NCI-H510A (cell line): ENCODE measurements at regions not wholly inside any gene's neighbourhood (a gene's known extent, or its start where the extent isn't known, plus 50 kb on each side); places are given as distances from the start of the nearest gene placed in this dataset.

Experiments
- DNase-seq: peaks from one replicate; lab custom pipeline; 2025; lab: John Stamatoyannopoulos, UW

DNA sequence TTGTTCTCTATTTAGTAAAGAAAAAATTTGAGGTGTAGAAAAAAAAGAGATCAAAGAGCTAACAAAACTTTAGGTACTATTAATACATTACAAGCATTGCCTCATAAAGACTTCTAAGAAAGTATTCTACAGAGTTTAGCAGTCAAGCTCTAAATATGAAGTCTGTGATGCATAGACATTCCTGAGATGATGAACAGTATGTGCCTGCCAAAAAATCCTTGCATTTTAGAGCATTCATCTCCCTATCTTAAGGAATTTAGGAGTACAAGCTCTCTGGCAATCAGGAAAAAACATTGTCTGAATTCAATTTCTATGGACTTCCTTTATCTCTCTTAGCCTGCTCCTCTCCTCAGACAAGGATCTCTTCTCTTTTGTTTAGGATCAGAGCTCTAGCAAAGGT, 202.6 kb upstream of the LRFN5 start:
- DNase-seq: no peak

GRCh38 chr14:41403360-41403759, 203.3 kb upstream of the LRFN5 start:
- no peak for DNase-seq

DNA sequence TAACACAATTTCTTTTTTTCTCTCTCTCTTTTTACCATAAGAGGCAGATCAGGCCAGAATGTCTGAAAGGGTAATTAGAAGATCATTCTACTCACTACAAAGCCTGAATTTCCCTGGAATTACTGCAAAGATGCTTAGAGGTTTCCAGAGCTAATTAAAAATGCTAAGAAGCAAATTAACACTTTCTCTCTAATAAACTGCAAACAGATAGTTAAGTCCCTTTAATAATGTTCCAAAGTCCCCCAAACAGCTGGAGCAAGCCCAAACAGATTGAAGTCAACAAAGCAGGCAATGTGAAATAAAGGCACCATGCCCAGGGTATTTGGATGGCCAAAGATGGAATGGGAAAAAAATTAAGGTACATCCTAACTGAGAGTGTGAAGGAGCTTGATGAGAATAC, 208.8 kb upstream of the LRFN5 start:
- no peak for DNase-seq

DNA sequence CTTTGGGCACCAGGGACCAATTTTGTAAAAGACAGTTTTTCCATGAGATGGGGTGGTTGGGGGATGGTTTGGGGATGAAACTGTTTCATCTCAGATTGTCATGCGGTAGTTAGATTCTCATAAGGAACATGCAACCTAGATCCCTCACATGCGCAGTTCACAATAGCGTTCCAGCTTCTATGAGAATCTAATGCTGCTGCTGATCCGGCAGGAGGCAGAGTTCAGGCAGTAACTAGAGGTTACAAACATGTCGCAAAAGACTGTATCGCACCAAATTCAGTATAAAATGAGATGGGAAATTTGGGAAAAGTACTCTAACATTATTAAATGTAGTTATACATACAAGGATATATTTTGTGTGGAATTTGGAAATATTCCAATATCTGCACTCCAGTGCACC, 213.2 kb upstream of the LRFN5 start:
- no peak for DNase-seq

DNA sequence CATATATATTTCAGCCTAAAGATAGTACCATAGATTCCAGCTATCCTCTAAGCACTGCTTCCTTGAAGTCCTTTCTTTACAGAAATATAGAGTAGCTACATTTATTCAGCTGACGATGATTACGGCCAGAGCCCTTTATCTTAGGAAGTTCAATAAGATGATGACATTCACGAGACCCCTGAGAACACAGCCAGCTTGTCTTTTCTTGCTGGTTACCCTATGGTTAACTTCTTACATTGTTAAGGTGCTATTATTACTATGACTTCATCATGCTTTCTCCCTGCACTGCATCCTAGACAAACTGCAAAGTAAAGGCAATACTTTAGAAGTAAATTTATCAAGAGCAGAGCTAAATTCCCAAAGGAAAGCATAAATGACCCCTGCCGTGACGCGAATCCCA, 214.4 kb upstream of the LRFN5 start:
- DNase-seq: no peak

DNA sequence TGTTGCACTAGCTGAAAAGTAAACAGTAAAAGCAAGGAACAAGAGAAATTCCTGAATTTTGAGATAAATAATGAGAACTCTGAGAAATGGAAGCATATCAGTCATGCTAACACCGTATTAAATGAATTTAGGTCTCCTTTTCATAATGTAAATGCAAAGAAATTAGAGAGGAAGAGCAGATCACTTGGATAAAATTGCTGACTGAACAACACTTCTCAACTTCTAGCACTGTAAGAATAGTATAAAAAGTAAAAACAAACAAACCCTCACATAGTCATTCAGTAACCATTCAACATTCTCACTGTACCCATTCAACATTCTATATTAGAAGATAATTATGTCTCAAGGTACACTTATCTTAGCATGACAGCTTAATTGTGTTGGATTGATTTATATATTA, 217.3 kb upstream of the LRFN5 start:
- DNase-seq: no peak

DNA sequence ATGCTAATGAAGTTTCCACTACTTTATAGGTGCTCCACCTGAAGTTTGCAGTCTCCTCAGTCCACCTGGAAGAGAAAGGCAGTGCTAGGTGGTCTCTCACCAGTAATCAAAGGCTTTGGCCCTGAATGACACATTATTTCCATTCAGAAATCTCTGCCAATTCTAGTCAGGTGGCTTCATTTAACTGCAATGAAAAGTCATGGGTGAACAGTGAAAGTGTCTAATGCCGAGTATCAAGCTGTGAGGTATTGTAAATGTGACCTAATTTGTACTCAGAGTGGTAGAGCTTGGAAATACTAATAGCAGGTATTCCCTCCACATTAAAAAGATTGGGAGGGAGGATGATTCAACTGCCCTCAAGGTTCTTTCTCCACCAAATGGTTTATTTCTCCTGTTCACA, 220.9 kb upstream of the LRFN5 start:
- DNase-seq: no peak

- DNase-seq: no peak
Observed at GRCh38 chr14:41380017-41380416, 226.7 kb upstream of the LRFN5 start.

DNA sequence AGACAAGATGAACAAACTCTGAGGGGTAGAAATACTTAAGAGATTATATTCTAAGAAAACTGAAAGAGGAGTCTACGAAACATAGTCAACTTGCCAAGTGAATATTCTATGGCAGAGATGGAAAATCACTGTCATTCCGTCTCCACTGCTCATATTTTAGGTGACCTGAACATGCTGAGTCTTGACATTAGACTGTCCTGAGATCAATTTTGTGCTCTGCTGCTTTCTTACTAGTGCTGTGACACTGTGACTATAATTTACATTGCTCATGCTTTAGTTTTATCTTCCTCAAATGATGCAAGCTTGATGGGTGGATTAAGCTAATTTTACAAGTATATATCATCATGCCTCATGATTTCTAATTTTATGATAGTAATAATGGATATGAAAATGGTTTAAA, 228.2 kb upstream of the LRFN5 start:
- no peak for DNase-seq

GRCh38 chr14:41377932-41378331, 228.7 kb upstream of the LRFN5 start:
- DNase-seq: no peak

DNA sequence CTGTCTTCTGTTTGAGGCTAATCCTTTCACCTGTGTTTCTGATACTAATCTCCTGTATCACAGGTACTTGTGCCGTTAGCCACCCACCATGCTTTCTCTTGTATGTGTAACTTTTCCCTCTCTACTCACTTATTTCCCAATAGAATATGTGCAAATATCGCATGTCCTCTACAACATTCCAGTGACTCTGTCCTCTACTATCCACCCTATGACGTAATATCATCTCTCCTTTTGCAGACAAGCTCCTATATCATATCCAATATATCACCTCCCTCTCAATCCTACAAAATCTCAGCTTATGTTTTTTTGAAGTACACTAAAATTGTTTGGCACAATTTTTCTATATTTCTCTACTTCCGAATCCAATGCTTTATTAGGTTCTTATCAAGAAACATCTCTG, 232.6 kb upstream of the LRFN5 start:
- DNase-seq: no peak

DNA sequence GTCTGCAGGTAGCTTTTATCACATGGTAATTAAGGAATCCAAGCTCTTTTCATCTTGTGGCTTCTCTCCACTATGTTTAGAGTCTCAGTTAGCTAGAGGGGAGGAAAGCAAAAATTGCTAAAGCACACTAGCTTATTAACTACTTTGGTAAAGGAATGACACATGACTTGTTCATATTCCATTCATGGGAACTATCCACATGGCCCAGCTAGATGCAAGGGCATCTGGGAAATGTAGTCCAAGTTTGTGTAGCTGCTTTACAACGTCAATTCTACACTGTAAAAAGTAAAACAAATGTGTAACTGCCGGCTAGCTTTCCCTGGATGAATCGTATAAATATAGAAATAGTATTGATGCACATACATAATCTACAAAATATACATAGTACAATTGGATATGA, 244.5 kb upstream of the LRFN5 start:
- no peak for DNase-seq

GRCh38 chr14:41360126-41360525, 246.6 kb upstream of the LRFN5 start:
- DNase-seq: no peak

DNA sequence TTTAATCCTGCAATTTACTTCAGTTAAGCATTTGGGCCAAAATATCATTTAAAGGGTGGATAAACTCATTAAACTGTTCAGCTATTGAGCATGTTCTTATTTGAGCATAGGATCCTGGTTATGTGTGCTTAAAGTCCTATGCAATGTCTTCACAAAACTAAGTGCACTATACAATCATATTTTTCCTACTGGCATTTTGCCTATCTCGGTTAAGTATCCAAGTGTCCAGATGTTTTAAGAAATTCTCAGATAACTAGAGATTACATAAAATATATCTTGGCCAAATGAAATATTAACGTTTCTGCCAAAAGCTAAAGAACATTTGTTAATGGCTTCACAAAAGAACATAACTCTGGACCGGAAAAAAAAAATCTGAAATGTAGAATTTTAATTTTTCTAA, 250.8 kb upstream of the LRFN5 start:
- no peak for DNase-seq

DNA sequence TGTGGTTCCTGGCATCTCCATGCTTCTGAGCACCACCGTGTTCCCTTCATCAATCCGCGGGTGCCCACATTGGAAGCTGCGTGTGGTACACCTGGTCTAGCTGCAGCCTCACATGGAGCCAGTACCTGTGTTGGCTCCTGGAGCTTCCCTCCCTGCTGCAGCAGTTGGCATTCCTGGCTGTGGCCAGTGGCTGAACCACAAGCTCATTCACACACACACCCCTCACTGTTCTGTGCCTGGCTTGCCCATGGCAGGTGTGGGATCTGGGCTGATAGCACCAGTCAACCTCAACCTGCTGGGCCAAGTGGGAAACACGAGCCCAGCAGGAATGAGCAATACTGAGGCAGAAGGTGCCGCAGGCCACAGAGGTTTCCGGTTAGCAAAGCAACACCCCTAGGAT, 256.2 kb upstream of the LRFN5 start:
- no peak for DNase-seq

DNA sequence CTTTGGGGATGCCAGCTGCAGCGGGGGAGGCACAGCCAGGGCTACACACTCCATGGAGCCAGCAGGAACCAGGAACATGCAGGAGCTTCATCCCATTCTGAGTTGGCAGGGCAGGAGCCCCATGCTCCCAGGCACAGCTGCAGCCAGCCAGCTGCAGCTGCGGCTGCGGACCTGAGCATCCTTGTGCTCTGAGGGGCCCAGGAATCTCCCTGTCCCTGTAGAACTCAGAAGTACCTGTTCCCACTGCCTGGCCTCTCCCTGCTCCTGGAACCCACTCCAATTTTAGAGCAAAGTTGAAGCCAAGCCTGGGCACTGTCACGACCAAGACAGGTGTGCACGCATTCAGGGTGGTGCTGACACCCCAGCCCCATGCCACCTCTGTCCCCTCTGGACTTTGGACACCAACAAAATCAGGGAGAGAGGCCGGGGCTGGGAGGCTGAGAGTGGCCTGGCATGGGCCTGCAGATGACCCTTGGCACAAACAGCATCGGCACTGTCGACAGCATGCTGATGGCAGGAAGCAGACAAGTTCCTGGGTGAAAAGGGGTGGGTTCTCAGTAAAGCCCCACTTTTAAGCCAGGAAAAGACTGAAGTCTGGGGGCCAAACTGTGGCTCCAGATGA, 257.3 kb upstream of the LRFN5 start:
- DNase-seq: no peak

DNA sequence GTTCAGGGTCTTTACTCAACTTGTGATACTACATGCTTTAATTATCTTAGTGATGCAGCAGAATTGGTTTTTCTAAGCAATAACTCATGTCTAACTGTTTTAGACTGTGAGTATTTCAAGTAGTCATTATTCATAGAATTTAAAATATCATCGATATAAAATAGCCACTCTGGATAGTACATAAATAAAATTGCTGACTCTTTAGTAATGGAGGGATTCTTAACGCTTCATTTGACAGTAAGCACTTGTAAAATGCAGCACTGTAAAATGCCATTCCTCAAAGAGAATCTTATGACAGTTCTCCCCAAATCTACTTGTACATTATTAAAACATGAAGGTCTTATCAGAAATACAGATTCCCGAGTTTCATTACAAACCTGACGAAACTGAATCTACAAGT, 262.8 kb upstream of the LRFN5 start:
- DNase-seq: no peak

DNA sequence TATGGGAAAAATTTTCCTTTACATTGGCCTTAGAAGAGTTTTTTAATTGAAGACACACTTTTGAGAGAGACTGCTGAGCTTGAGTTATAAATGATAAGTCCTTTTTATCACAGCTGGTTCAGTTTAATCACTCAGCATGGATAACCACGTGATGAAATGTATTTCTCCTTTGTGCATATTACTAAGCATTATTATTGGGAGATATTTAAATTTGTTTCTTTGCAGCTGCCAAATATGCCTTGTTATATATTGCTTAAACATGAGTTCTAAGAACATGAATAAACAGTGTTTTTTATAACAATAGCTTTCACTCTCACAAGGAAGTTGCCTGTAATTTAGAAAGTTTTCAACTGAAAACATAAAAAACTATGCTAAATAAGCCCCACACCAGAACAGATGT, 293.5 kb upstream of the LRFN5 start:
- no peak for DNase-seq

DNA sequence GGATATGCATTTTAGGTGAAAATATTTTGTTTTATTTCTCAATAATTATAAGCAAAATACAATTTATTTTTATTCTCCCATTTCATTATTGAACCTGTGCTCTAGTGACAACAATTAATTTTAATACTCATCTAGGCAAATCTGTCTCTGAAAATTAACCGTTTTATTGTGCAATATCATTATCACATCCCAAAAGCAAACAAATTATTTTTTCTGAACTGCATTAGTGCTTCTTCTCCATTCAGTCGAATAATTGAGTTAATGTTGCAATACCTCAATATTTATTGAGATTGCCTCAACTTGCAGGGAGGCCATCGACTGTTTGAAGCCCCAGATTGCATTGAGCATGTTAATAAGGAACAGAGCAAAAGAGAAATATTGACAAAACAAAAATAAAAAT, 303.2 kb upstream of the LRFN5 start:
- no peak for DNase-seq

DNA sequence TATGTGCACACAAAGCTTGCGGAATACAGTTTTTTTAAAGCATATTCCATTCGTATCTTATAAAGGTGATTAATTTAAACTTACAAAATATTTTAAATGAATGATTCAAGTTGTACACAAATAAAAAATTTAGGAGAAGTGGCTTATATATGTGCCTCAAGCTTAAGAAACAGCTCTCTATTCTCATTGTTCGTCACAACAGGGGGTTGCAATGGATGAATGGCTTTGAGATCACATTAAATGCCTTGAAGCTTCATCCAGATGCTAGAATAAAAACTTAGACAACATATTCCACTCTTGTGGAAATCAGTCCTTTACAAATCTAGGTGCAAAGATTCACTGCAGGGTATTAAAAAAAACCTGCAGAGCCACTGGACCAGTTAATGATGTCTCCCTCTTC, 303.9 kb upstream of the LRFN5 start:
- no peak for DNase-seq

GRCh38 chr14:41299924-41300323, 306.8 kb upstream of the LRFN5 start:
- DNase-seq: no peak

- DNase-seq: no peak
Observed at GRCh38 chr14:41298328-41298690, 308.4 kb upstream of the LRFN5 start.

DNA sequence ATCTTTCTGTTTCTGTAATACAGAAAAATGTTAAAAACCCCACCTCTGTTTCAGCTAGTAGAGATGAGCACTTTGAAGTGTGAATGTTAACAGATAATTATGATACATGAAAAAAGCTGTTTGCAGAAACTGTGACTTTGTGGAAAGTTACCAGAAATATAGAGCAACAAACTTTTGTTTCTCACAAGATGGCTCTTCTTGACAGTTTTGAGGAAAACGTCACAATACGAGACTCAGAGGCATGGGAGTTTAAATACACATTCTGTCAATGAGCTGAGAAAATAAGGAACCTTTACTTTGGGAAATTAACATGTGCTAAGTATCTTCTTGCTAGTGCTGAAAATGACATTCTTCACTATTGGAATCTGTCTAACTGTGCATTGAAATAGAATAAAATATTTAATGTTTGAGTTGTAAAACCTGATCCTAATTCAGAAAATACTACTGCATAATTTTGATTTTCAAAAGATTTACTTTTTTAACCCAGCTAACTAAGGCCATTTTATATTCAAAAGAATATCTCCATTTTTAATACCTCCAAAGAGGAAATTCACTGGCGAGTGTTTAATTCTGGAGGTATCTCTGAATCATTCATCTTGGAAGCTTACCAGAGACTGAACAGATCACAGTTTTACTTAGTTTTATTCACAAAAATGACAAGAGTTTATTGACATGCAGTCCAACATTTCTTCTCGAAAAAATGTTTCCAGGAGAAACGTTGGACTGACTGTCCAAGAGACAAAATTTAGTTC, 308.9 kb upstream of the LRFN5 start:
- DNase-seq: no peak

- no peak for DNase-seq
Observed at GRCh38 chr14:41295734-41296133, 310.9 kb upstream of the LRFN5 start.
